IPS DF 6.9 (cell line): ENCODE measurements at regions not wholly inside any gene's neighbourhood (a gene's known extent, or its start where the extent isn't known, plus 50 kb on each side); places are given as distances from the start of the nearest gene placed in this dataset.
A peak's percentile ranks its signal among the peaks of the same experiment; 100 is the strongest.

Source experiments
- DNase-seq: peaks from one replicate; pipeline ENCODE4 v3.0.0-alpha.2; 2013; ENCODE audit warnings: low read depth, low spot score
- H3K27ac ChIP-seq: one replicate; pipeline ENCODE4 v1.5.1; 2013; ENCODE audit warnings: low read length, control low read depth
- H3K27me3 ChIP-seq: 2 replicates; pipeline ENCODE4 v1.6.1; 2013; ENCODE audit warnings: mild to moderate bottlenecking, low read length; ENCODE audit not compliant: control insufficient read depth, insufficient read depth
- H3K36me3 ChIP-seq: 2 replicates; pipeline ENCODE4 v1.6.1; 2013; ENCODE audit warnings: low read length; ENCODE audit not compliant: control insufficient read depth, insufficient read depth
- H3K4me1 ChIP-seq: 2 replicates; pipeline ENCODE4 v1.6.1; 2013; ENCODE audit warnings: low read length; ENCODE audit not compliant: control insufficient read depth, insufficient read depth
- H3K4me3 ChIP-seq: 2 replicates; pipeline ENCODE4 v1.5.1; 2013; ENCODE audit warnings: mild to moderate bottlenecking, low read length
- H3K9me3 ChIP-seq: 2 replicates; pipeline ENCODE4 v1.6.1; 2013; ENCODE audit warnings: low read length, inconsistent platforms; ENCODE audit not compliant: control insufficient read depth, insufficient read depth
- WGBS: extraction: QIAGEN DNeasy Blood & Tissue Kit; methylation state at CpG from one replicate; pipeline ENCODE4 v1.1.7; 2013; ENCODE audit warnings: mixed read lengths, missing lambda C conversion rate; ENCODE audit not compliant: insufficient read length, insufficient coverage; 5-methylcytosine and 5-hydroxymethylcytosine counted together

- no peaks in the 10 kb centered on the region for H3K36me3 ChIP-seq
- H3K4me1 ChIP-seq: no peaks in the 10 kb centered on the region
- no peak overlapping the region for H3K4me3 ChIP-seq
- WGBS: no CpG with 5 or more reads among the region's 1 CpG
- H3K9me3 ChIP-seq: no peaks in the 10 kb centered on the region
- no peak for DNase-seq
- H3K27ac ChIP-seq: no peak overlapping the region
- H3K27me3 ChIP-seq: no peaks in the 10 kb centered on the region
These were observed 59.7 kb downstream of the GPX5 start for GRCh38 chr6:28585335-28585734.

- H3K9me3 ChIP-seq: no peaks in the 10 kb centered on the region
- no peak for DNase-seq
- H3K27me3 ChIP-seq: no peaks in the 10 kb centered on the region
- no peaks in the 10 kb centered on the region for H3K36me3 ChIP-seq
- peak overlapping the region; percentile 74; the same call in 1 of the 2 replicates for H3K4me3 ChIP-seq
- no CpG with 5 or more reads among the region's 7 CpGs for WGBS
- no peaks in the 10 kb centered on the region; the same call in 1 of the 2 replicates for H3K4me1 ChIP-seq
- no peak overlapping the region for H3K27ac ChIP-seq
These were observed 60.6 kb downstream of the GPX5 start for GRCh38 chr6:28586324-28586723.

GRCh38 chr6:28586962-28587745, 61.5 kb downstream of the GPX5 start:
- WGBS: no CpG with 5 or more reads among the region's 42 CpGs
- Histone ChIP-seq H3K9me3 (no peaks in the 10 kb centered on the region), H3K27ac (no peak overlapping the region), H3K27me3 (no peaks in the 10 kb centered on the region), H3K4me3 (peak overlapping the region; percentile 74; the same call in 1 of the 2 replicates), H3K4me1 (no peaks in the 10 kb centered on the region; the same call in 1 of the 2 replicates), H3K36me3 (no peaks in the 10 kb centered on the region)
- DNase-seq: no peak

GRCh38 chr6:28587746-28588075, 62.0 kb downstream of the GPX5 start:
- H3K9me3 ChIP-seq: no peaks in the 10 kb centered on the region
- no CpG with 5 or more reads among the region's 8 CpGs for WGBS
- no peak for DNase-seq
- H3K27ac ChIP-seq: no peak overlapping the region
- H3K4me3 ChIP-seq: peak overlapping the region; percentile 74; the same call in 1 of the 2 replicates
- H3K4me1 ChIP-seq: no peaks in the 10 kb centered on the region; the same call in 1 of the 2 replicates
- no peaks in the 10 kb centered on the region for H3K27me3 ChIP-seq
- no peaks in the 10 kb centered on the region for H3K36me3 ChIP-seq

- no peak for DNase-seq
- no peaks in the 10 kb centered on the region for H3K36me3 ChIP-seq
- no peaks in the 10 kb centered on the region for H3K27me3 ChIP-seq
- no CpG with 5 or more reads among the region's 3 CpGs for WGBS
- H3K4me3 ChIP-seq: no peak overlapping the region
- no peak overlapping the region for H3K27ac ChIP-seq
- H3K4me1 ChIP-seq: no peaks in the 10 kb centered on the region; the same call in 1 of the 2 replicates
- no peaks in the 10 kb centered on the region for H3K9me3 ChIP-seq
These were observed 63.0 kb downstream of the GPX5 start for GRCh38 chr6:28588666-28589065.

GRCh38 chr6:28589234-28589956, 63.7 kb downstream of the GPX5 start:
- H3K27me3 ChIP-seq: no peaks in the 10 kb centered on the region
- no peaks in the 10 kb centered on the region for H3K9me3 ChIP-seq
- no CpG with 5 or more reads among the region's 34 CpGs for WGBS
- H3K4me1 ChIP-seq: no peaks in the 10 kb centered on the region; the same call in 1 of the 2 replicates
- peak overlapping the region; percentile 42; the same call in 1 of the 2 replicates for H3K4me3 ChIP-seq
- no peaks in the 10 kb centered on the region for H3K36me3 ChIP-seq
- peak; percentile 96 for DNase-seq
- H3K27ac ChIP-seq: no peak overlapping the region

- no peaks in the 10 kb centered on the region for H3K9me3 ChIP-seq
- no peak overlapping the region for H3K27ac ChIP-seq
- no CpG with 5 or more reads among the region's 21 CpGs for WGBS
- no peaks in the 10 kb centered on the region for H3K27me3 ChIP-seq
- no peak for DNase-seq
- H3K4me1 ChIP-seq: no peaks in the 10 kb centered on the region; the same call in 1 of the 2 replicates
- peak overlapping the region; percentile 42; the same call in 1 of the 2 replicates for H3K4me3 ChIP-seq
- H3K36me3 ChIP-seq: no peaks in the 10 kb centered on the region
These were observed 64.3 kb downstream of the GPX5 start for GRCh38 chr6:28589957-28590349.

GRCh38 chr6:28597217-28597835, 71.6 kb downstream of the GPX5 start:
- no CpG with 5 or more reads among the region's 18 CpGs for WGBS
- H3K4me3 ChIP-seq: peak overlapping the region; percentile 73; the same call in 1 of the 2 replicates
- no peak for DNase-seq
- no peaks in the 10 kb centered on the region for H3K9me3 ChIP-seq
- no peaks in the 10 kb centered on the region for H3K36me3 ChIP-seq
- H3K4me1 ChIP-seq: no peaks in the 10 kb centered on the region
- no peaks in the 10 kb centered on the region for H3K27me3 ChIP-seq
- no peak overlapping the region for H3K27ac ChIP-seq

GRCh38 chr6:28597924-28598722, 72.4 kb downstream of the GPX5 start:
- H3K4me3 ChIP-seq: peak overlapping the region; percentile 73; the same call in 1 of the 2 replicates
- no peaks in the 10 kb centered on the region for H3K27me3 ChIP-seq
- H3K36me3 ChIP-seq: no peaks in the 10 kb centered on the region
- no peaks in the 10 kb centered on the region for H3K9me3 ChIP-seq
- no peak overlapping the region for H3K27ac ChIP-seq
- DNase-seq: no peak
- no CpG with 5 or more reads among the region's 13 CpGs for WGBS
- no peaks in the 10 kb centered on the region for H3K4me1 ChIP-seq
